GM19035 (cell line): ENCODE measurements at regions not wholly inside any gene's neighbourhood (a gene's known extent, or its start where the extent isn't known, plus 50 kb on each side); places are given as distances from the start of the nearest gene placed in this dataset.
"Not testable (repeated sequence)": the region's sequence is repeated elsewhere in the genome, so short reads cannot be mapped to it uniquely, and the experiment has no call there.

Experiments used
- ATAC-seq: cut with Tn5 transposase; IDR thresholded peaks from one replicate; pipeline ENCODE4 v1.9.1; 2021; ENCODE audit not compliant: unreplicated experiment

DNA sequence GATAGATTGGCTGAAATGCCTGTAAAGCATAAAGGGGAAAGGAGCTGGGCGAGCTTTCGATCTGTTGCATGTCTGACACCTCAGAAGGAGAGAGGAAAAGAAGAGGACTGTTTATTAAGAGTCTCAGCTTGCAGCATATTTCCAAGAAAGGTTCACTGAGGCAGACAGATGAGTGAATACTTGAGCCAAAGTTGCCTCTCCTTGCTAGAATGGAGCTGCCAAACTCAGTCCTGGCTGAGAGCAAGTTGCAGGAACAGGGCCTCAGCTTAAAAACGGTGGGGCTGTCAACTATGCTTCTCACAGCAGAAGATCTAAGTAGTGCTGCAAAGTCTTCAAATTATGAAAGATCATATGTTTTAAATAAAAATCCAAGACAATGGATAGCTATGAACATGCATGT is 707.5 kb downstream of the PCDH7 start:
- no peak for ATAC-seq

- no peak for ATAC-seq
These were observed 722.1 kb downstream of the PCDH7 start for GRCh38 chr4:31442236-31442635.

GRCh38 chr4:31445526-31445925 is 725.4 kb downstream of the PCDH7 start:
- ATAC-seq: no peak

GRCh38 chr4:31455612-31456011 is 735.4 kb downstream of the PCDH7 start:
- ATAC-seq: no peak

DNA sequence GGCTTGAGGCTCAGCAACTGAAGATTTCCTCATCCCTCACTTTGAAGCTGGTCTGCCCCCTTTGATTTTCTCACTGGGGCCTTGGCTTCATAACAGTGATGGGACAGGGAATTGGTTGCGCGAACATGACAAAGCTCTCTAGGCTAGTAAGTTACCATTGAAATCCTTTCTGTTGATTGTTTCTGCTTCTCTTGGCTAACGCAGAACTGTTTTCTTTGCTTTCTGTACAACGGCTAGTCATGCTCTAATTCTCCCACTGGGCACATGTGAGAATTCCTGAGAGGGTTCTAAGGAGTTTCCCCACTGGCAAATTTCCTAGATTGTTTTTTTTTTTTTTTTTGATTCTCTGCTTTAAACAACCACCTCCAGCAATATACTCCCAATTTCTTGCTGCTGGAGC is 738.6 kb downstream of the PCDH7 start:
- ATAC-seq: no peak

DNA sequence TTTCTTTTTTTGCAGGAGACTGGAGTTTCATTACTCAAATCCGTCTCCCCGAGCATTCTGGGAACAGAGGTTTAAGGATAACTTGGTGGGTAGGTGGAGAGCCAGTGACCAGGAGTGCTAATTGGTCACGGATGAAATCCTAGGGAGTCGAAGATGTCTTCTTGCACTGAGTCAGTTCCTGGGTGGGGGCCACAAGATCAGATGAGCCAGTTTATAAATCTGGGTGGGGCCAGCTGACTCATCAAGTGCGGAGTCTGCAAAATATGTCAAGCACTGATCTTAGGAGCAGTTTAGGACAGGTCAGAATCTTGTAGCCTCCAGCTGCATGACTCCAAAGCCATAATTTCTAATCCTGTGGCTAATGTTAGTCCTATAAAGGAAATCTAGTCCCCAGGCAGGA is 741.3 kb downstream of the PCDH7 start:
- ATAC-seq: no peak

GRCh38 chr4:31467781-31468180 is 747.6 kb downstream of the PCDH7 start:
- ATAC-seq: no peak

GRCh38 chr4:31474221-31474620 is 754.1 kb downstream of the PCDH7 start:
- ATAC-seq: no peak

GRCh38 chr4:31482691-31483090 is 762.5 kb downstream of the PCDH7 start:
- no peak for ATAC-seq

DNA sequence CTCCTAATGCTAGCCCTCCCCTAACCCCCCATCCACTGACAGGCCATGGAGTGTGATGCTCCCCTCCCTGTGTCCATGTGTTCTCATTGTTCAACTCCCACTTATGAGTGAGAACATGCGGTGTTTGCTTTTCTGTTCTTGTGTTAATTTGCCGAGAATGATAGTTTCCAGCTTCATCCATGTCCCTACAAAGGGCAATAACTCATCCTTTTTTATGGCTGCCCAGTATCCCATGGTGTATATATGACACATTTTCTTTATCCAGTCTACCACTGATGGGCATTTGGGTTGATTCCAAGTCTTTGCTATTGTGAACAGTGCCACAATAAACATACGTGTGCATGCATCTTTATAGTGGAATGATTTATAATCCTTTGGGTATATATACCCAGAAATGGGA is 779.0 kb downstream of the PCDH7 start:
- not testable (repeated sequence) for ATAC-seq

GRCh38 chr4:31516520-31516919 is 796.4 kb downstream of the PCDH7 start:
- ATAC-seq: no peak

- no peak for ATAC-seq
These were observed 798.7 kb downstream of the PCDH7 start for GRCh38 chr4:31518796-31519250.

- no peak for ATAC-seq
These were observed 810.4 kb downstream of the PCDH7 start for GRCh38 chr4:31530555-31530954.

GRCh38 chr4:31538877-31539276 is 818.7 kb downstream of the PCDH7 start:
- no peak for ATAC-seq

- no peak for ATAC-seq
These were observed 819.3 kb downstream of the PCDH7 start for GRCh38 chr4:31539284-31540069.

DNA sequence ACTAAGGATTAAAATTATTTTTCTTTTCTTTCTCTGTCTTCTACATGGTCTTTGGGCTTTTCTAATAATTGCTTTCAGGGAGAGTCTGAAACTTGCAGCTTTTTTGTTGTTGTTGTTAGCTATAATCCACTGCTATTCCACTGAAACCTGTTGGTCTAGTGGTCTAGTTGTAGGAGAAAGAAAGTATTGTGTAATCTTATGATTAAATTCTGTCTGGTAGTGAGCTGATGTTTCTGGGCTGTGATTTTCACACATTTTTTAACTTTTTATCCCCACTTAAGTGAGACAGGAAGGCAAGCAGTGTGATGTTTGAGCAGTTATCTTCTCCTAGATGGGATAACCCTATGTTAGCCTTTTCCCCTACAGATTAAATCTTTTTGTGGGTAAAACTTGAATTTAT is 825.2 kb downstream of the PCDH7 start:
- ATAC-seq: no peak

- no peak for ATAC-seq
These were observed 825.6 kb downstream of the PCDH7 start for GRCh38 chr4:31545755-31546154.

- no peak for ATAC-seq
These were observed 827.9 kb downstream of the PCDH7 start for GRCh38 chr4:31548021-31548420.

DNA sequence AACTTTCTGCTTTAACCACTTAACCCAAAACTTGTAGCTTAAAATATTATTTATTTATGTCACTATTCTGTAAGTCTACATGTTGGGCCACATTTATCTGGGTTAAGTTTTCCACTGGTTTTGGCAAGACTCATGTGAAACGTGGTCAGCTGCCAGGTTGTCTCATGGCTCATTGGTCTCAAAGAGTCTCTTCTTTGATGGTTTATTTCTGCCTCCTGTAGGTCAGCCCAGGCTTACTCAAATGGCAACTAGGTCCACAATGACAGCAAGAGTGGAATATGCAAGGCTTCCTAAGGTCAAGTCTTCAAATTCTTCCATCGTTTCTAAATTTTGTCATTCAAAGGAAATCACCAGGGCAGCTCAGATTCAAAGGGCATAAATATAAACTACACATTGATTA is 828.7 kb downstream of the PCDH7 start:
- no peak for ATAC-seq

DNA sequence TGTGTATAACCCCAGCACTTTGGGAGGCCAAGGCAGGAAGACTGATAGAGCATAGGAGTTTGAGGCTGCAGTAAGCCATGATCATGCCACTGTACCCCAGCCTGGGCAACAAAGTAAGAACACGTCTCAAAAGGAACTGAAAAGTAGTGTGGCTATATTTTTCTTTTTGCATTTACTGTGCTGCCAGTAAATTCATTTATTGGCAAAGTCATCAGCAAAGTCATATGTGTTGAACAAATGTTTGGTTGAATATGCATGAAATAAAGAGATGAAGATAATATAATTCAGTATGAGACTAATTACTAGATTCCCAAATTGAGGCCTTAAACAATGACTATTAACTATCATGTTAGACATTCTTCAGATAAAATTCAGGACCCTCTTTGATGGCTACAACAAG is 829.1 kb downstream of the PCDH7 start:
- ATAC-seq: no peak

GRCh38 chr4:31557437-31557836 is 837.3 kb downstream of the PCDH7 start:
- no peak for ATAC-seq

GRCh38 chr4:31573554-31573953 is 853.4 kb downstream of the PCDH7 start:
- no peak for ATAC-seq

DNA sequence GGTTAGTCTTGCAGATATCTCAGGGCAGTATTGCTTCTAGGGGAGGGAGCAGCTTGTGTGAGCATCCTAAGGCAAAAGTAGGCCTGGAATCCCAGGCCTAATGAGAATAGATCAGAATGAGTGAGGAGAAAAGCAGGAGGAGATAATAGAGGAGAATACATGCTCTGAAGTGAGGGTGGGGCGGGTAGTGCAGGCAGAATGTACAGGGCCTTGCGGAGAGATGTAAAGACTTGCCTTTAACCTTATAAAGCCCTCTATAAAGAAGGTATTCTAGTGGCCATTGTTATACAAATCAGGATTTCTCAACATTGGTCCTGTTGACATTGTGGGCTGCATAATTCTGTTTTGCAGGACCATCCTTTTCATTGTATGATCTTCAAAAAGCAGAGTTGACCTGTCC is 855.3 kb downstream of the PCDH7 start:
- no peak for ATAC-seq
